ENCODE measurements at regions not wholly inside any gene's neighbourhood (a gene's known extent, or its start where the extent isn't known, plus 50 kb on each side); places are given as distances from the start of the nearest gene placed in this dataset.

- TF ChIP-seq POLR2A (IDR thresholded peaks at IDR 0.05) = no peak
- TF ChIP-seq POLR2AphosphoS5 (IDR thresholded peaks at IDR 0.05) = no peak
- Histone ChIP-seq H3K36me3 (no peaks in the 10 kb centered on the region), H3K4me1 (no peaks in the 10 kb centered on the region), H3K4me3 (no peak overlapping the region), H3K27ac (no peak overlapping the region), H3K27me3 (peaks cover 4% of the 10 kb centered on the region), H3K9me3 (no peaks in the 10 kb centered on the region)
- 79% methylated on average over 6 of the region's 6 CpGs for WGBS
- DNase-seq (ENCODE audit: low spot score in 2 of 2) = no peak
Measured at GRCh38 chr10:28743576-28743975, 66.3 kb downstream of the BAMBI start.

DNA sequence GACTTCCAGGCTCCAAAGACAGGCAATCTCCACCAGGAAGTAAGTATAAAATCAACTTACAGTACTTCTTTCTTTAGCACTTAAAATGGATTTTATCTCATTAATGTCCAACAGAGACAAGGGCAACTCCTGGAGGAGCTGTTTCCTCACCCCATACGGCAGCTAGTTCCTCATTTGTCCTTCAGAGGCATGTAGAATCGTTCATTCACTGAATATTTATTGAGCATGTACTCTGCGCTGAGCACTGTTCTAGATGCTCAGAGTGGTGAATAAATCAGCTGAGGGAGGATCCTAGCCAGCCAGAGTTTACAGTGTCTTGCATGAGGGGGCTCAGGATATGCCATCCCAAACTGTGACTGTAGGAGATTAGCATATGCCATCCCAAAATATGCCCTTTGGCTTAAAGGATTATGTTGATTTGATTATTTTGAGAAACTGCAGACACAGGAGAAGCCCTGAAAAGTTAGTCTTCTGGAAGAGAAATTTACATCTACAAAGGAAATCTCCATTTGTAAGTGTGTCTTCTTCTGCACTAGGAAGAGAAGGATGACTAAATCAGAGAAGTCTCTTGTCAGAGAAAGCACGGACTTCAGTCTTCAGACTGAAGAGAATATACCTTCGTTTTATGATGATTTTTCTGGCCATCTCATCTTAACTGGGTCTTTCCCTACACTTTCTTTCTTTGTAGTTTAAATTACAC, 66.9 kb downstream of the BAMBI start:
- H3K36me3 ChIP-seq = no peaks in the 10 kb centered on the region
- no peaks in the 10 kb centered on the region for H3K4me1 ChIP-seq
- H3K9me3 ChIP-seq = no peaks in the 10 kb centered on the region
- no peak overlapping the region for H3K4me3 ChIP-seq
- no peak for TF ChIP-seq POLR2A (IDR thresholded peaks at IDR 0.05)
- TF ChIP-seq POLR2AphosphoS5 (IDR thresholded peaks at IDR 0.05) = no peak
- no peak for DNase-seq (ENCODE audit: low spot score in 2 of 2)
- H3K27ac ChIP-seq = no peak overlapping the region
- peaks cover 4% of the 10 kb centered on the region for H3K27me3 ChIP-seq
- 65% methylated on average over 5 of the region's 5 CpGs for WGBS

GRCh38 chr10:28754930-28755718, 77.8 kb downstream of the BAMBI start:
- TF ChIP-seq, protein P1, sequence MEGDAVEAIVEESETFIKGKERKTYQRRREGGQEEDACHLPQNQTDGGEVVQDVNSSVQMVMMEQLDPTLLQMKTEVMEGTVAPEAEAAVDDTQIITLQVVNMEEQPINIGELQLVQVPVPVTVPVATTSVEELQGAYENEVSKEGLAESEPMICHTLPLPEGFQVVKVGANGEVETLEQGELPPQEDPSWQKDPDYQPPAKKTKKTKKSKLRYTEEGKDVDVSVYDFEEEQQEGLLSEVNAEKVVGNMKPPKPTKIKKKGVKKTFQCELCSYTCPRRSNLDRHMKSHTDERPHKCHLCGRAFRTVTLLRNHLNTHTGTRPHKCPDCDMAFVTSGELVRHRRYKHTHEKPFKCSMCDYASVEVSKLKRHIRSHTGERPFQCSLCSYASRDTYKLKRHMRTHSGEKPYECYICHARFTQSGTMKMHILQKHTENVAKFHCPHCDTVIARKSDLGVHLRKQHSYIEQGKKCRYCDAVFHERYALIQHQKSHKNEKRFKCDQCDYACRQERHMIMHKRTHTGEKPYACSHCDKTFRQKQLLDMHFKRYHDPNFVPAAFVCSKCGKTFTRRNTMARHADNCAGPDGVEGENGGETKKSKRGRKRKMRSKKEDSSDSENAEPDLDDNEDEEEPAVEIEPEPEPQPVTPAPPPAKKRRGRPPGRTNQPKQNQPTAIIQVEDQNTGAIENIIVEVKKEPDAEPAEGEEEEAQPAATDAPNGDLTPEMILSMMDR (IDR thresholded peaks at IDR 0.05) = no peak
- TF ChIP-seq POLR2A (IDR thresholded peaks at IDR 0.05) (no peak), EP300 (IDR thresholded peaks at IDR 0.05) (no peak), POLR2AphosphoS5 (IDR thresholded peaks at IDR 0.05) (no peak)
- Histone ChIP-seq H3K9me3 (peaks cover 9% of the 10 kb centered on the region), H3K27ac (no peak overlapping the region), H3K36me3 (no peaks in the 10 kb centered on the region), H3K4me3 (no peak overlapping the region), H3K4me1 (no peaks in the 10 kb centered on the region), H3K27me3 (no peaks in the 10 kb centered on the region)
- 71% methylated on average over 3 of the region's 3 CpGs for WGBS
- no peak for DNase-seq (ENCODE audit: low spot score in 2 of 2)

- no peak for DNase-seq (ENCODE audit: low spot score in 2 of 2)
- Histone ChIP-seq H3K36me3 (no peaks in the 10 kb centered on the region), H3K4me3 (no peak overlapping the region), H3K9me3 (no peaks in the 10 kb centered on the region), H3K4me1 (no peaks in the 10 kb centered on the region), H3K27me3 (peaks cover 16% of the 10 kb centered on the region), H3K27ac (no peak overlapping the region)
- TF ChIP-seq POLR2AphosphoS5 (IDR thresholded peaks at IDR 0.05) (no peak), EP300 (IDR thresholded peaks at IDR 0.05) (no peak), POLR2A (IDR thresholded peaks at IDR 0.05) (no peak)
- TF ChIP-seq, protein P1 (IDR thresholded peaks at IDR 0.05) = no peak
- 56% methylated on average over 5 of the region's 5 CpGs for WGBS
Measured at GRCh38 chr10:28761084-28761846, 83.9 kb downstream of the BAMBI start.

DNA sequence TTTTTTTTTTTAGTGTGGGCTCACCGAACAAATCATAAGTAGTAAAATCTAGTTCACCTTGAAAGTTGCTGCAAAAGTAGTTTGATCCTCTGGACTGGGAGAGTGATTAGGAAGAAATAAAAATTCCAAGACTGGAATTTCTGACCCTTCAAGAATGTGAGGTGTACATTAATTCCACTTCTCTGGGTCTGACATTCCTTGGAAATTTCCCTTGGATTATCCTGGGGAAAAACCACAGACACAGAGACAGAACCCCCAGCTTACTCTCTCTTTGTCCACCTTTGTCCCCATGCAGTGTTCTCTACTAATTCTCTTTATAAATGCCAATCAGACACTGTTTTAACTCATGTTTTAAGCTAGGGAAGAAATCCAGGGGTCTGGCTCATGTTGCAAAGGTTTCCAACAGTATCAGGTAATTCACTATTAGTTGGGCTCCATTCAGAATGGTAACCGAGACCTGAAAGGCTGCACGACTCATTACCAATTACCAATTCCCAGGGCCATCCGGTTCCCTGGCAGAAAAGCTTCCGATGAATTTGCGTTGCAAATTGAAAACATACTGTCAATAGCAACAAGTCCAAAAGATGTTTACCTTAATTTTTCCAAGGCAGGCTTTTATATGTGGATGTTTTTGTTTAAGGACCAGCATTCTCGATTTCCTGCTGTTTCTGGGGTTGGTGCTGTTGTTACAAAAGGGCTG, 86.3 kb downstream of the BAMBI start:
- Histone ChIP-seq H3K27me3 (peaks cover 16% of the 10 kb centered on the region), H3K4me3 (no peak overlapping the region), H3K27ac (no peak overlapping the region), H3K4me1 (no peaks in the 10 kb centered on the region), H3K9me3 (no peaks in the 10 kb centered on the region), H3K36me3 (no peaks in the 10 kb centered on the region)
- WGBS = 63% methylated on average over 7 of the region's 7 CpGs
- TF ChIP-seq POLR2AphosphoS5 (IDR thresholded peaks at IDR 0.05) (no peak), POLR2A (IDR thresholded peaks at IDR 0.05) (no peak), EP300 (IDR thresholded peaks at IDR 0.05) (no peak)
- TF ChIP-seq, protein P1 (IDR thresholded peaks at IDR 0.05) = no peak
- no peak for DNase-seq (ENCODE audit: low spot score in 2 of 2)
